WERI-Rb-1 (cell line): ENCODE measurements at regions not wholly inside any gene's neighbourhood (a gene's known extent, or its start where the extent isn't known, plus 50 kb on each side); places are given as distances from the start of the nearest gene placed in this dataset.

Source experiments
- DNase-seq: peaks from one replicate; pipeline ENCODE4 v3.0.0-alpha.2; 2020
- H3K27ac ChIP-seq: fragments of 250-450 bp; sonication (Bioruptor Pico); 2 replicates; pipeline ENCODE4 v1.5.1; 2020; ENCODE audit warnings: mild to moderate bottlenecking, moderate library complexity
- H3K27me3 ChIP-seq: fragments of 250-450 bp; sonication (Bioruptor Pico); 2 replicates; pipeline ENCODE4 v1.5.1; 2021; ENCODE audit warnings: mild to moderate bottlenecking, low read depth, moderate library complexity; ENCODE audit not compliant: insufficient read depth, severe bottlenecking
- H3K36me3 ChIP-seq: fragments of 250-450 bp; sonication (Bioruptor Pico); 2 replicates; pipeline ENCODE4 v1.5.1; 2020; ENCODE audit warnings: mild to moderate bottlenecking, moderate library complexity
- H3K4me3 ChIP-seq: 2 replicates; pipeline ENCODE4 v1.5.1; 2011; ENCODE audit warnings: low read depth, mild to moderate bottlenecking, control low read depth, low read length
- H3K9me3 ChIP-seq: fragments of 250-450 bp; sonication (Bioruptor Pico); 2 replicates; pipeline ENCODE4 v1.5.1; 2021; ENCODE audit warnings: mild to moderate bottlenecking, moderate library complexity; ENCODE audit not compliant: severe bottlenecking
- TF ChIP-seq, protein P1 (sequence below): IDR thresholded peaks from 2 replicates; pipeline ENCODE4 v1.5.1; 2011; ENCODE audit warnings: low read depth, mild to moderate bottlenecking, control low read depth, inconsistent platforms, low read length

DNA sequence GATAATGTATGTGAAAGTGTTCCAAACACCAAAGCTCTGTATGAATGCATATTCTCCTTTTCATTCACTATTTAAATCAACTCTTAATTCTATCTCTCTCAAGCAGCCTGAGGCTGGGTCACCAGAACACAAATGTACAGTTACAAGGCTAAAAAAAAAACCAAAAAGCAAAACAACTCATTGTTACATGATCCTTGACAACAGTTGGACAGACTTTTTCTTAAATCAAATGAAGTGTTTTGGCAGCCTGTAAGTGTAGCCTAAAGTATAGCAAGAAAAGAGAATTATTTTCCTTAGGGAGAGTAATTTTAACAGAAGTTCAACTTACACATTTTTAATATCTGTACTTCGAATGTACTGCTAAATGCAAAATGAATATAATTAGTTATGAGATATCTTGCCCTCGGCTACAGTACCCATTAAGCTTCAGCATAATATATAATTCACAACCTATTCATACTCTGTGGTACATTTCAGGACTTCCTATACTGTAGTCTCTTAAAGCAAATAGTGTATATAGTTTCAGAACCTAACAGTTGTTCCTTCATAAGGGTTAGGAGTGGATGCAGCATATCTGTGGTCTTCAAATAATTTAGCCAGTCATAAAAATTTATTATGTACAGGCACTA, 214.0 kb upstream of the BTG1 start:
- no peak overlapping the region for H3K4me3 ChIP-seq
- no peak for DNase-seq
- H3K36me3 ChIP-seq: no peaks in the 10 kb centered on the region
- H3K27ac ChIP-seq: no peak overlapping the region
- no peaks in the 10 kb centered on the region for H3K9me3 ChIP-seq
- TF ChIP-seq, protein P1, sequence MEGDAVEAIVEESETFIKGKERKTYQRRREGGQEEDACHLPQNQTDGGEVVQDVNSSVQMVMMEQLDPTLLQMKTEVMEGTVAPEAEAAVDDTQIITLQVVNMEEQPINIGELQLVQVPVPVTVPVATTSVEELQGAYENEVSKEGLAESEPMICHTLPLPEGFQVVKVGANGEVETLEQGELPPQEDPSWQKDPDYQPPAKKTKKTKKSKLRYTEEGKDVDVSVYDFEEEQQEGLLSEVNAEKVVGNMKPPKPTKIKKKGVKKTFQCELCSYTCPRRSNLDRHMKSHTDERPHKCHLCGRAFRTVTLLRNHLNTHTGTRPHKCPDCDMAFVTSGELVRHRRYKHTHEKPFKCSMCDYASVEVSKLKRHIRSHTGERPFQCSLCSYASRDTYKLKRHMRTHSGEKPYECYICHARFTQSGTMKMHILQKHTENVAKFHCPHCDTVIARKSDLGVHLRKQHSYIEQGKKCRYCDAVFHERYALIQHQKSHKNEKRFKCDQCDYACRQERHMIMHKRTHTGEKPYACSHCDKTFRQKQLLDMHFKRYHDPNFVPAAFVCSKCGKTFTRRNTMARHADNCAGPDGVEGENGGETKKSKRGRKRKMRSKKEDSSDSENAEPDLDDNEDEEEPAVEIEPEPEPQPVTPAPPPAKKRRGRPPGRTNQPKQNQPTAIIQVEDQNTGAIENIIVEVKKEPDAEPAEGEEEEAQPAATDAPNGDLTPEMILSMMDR: no peak
- no peaks in the 10 kb centered on the region for H3K27me3 ChIP-seq

DNA sequence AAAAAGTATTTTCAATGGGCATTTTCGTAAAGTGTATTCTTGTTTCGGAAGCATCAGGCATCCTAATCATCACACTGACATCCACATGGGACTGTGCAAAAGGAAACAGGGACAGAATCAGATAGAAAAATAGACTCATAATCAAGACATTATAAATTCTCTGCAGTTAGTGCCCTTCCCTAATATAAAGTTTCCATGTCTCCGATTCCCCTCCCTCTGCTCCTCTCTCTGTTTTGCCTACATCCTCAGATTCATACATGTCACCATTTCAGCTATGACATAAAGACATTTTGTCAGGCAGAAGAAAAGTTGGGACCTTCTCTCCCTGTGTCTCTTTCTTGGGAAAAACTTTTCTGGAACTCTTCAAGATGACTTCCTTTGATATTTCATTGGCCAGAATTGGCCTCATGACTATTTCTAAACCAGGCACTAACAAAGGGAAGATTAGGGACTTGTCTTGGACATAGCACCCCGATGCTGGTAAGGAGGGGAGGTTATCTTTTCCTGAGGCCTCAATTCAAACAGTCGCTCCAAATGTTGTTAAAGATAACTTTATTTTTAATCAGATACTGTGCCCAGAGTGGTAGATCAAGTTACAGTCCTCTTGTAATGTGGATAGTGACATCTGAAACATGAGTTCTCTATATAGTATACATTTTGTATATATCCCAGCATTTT, 212.1 kb upstream of the BTG1 start:
- H3K4me3 ChIP-seq: no peak overlapping the region
- no peaks in the 10 kb centered on the region for H3K27me3 ChIP-seq
- H3K36me3 ChIP-seq: no peaks in the 10 kb centered on the region
- H3K27ac ChIP-seq: no peak overlapping the region
- TF ChIP-seq, protein P1: no peak
- no peak for DNase-seq
- no peaks in the 10 kb centered on the region for H3K9me3 ChIP-seq

DNA sequence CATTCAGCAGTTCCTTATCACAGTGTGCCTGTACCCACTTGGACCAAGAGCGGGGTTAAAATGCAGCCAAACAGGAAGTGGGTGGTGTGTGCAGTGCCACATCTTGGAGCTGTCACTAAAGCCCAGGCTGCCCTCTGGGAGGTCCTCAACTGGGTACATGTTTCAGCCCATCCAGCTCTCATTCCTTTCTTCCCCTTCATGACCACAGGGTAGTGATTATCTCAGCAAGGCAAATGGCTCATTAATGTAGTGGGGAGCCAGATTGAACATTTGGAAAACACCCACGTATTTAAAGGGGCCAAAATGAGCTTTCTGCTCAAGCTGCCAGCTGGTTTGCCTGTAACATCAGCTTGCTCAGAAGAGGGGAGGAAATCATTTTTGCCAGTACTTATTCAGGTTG, 210.8 kb upstream of the BTG1 start:
- TF ChIP-seq, protein P1: no peak
- H3K27ac ChIP-seq: no peak overlapping the region
- H3K27me3 ChIP-seq: no peaks in the 10 kb centered on the region
- H3K36me3 ChIP-seq: no peaks in the 10 kb centered on the region
- no peaks in the 10 kb centered on the region for H3K9me3 ChIP-seq
- no peak for DNase-seq
- no peak overlapping the region for H3K4me3 ChIP-seq

DNA sequence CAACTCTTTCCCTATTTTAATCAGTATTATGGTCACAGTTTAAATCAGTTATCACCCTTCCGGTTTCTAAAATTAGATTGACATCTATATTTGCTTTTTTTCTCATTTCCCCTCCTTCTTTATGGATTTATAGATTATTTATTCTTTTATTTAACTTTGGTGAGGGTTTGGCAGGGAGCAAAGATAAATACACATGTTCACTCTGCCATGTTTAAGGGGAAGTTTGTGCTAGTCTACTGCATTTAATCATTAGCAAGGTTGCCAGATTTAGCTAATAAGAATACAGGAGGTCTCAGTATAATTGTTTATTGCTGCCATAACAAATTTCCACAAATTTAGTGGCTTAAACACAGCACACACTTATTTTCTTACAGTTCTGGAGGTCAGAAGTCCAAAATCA, 204.0 kb upstream of the BTG1 start:
- TF ChIP-seq, protein P1: no peak
- Histone ChIP-seq H3K36me3 (no peaks in the 10 kb centered on the region), H3K4me3 (no peak overlapping the region), H3K27me3 (no peaks in the 10 kb centered on the region), H3K9me3 (no peaks in the 10 kb centered on the region), H3K27ac (no peak overlapping the region)
- no peak for DNase-seq

DNA sequence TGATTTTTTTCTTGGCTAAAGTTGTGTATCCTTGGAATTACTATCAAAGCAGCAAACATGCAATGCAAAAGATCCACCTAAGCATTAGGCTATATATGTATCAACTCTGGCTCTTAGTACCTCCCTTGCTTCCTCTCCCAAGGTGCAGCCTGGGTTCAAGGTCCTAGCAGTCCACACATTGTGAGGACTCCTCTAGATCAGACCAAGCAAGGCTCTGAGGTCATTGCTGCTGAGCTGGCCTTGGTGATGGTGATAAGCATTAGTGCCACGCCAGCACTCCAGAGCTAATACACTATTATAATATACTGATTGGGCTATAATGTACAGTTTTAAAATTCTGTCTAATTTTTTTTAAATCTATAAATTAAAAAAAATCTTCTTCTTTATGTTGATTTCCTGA, 196.9 kb upstream of the BTG1 start:
- no peak for DNase-seq
- Histone ChIP-seq H3K27ac (no peak overlapping the region), H3K36me3 (no peaks in the 10 kb centered on the region), H3K9me3 (no peaks in the 10 kb centered on the region), H3K27me3 (no peaks in the 10 kb centered on the region), H3K4me3 (no peak overlapping the region)
- TF ChIP-seq, protein P1: no peak
